Parathyroid adenoma (tissue), 2 donors: ENCODE measurements at regions not wholly inside any gene's neighbourhood (a gene's known extent, or its start where the extent isn't known, plus 50 kb on each side); places are given as distances from the start of the nearest gene placed in this dataset.

Experiments used
- H2AFZ ChIP-seq: fragments of 300-600 bp; sonication (generic); one replicate; pipeline ENCODE4 v1.7.0; 2017; ENCODE audit warnings: antibody characterized with exemption, mild to moderate bottlenecking
- H3K27ac ChIP-seq: fragments of 300-600 bp; sonication (generic); one replicate; pipeline ENCODE4 v1.7.0; 2017
- H3K27me3 ChIP-seq: fragments of 300-600 bp; sonication (generic); one replicate; pipeline ENCODE4 v1.7.0; 2017; ENCODE audit warnings: low read length; ENCODE audit not compliant: control insufficient read depth, insufficient read depth
- H3K36me3 ChIP-seq: fragments of 300-600 bp; sonication (generic); one replicate; pipeline ENCODE4 v1.7.0; 2017; ENCODE audit warnings: low read length; ENCODE audit not compliant: control insufficient read depth, insufficient read depth
- H3K4me1 ChIP-seq: fragments of 300-600 bp; sonication (generic); one replicate; pipeline ENCODE4 v1.7.0; 2017; ENCODE audit warnings: control low read depth
- H3K4me2 ChIP-seq: fragments of 300-600 bp; sonication (generic); one replicate; pipeline ENCODE4 v1.7.0; 2017; ENCODE audit warnings: low read length
- H3K4me3 ChIP-seq: fragments of 300-600 bp; sonication (generic); one replicate; pipeline ENCODE4 v1.7.0; 2017; ENCODE audit warnings: low read depth, low read length
- H3K79me2 ChIP-seq: fragments of 300-600 bp; sonication (generic); one replicate; pipeline ENCODE4 v1.7.0; 2017; ENCODE audit warnings: control low read depth
- H3K9ac ChIP-seq: fragments of 300-600 bp; sonication (generic); one replicate; pipeline ENCODE4 v1.7.0; 2017; ENCODE audit warnings: mild to moderate bottlenecking
- H3K9me3 ChIP-seq: fragments of 300-600 bp; sonication (generic); one replicate; pipeline ENCODE4 v1.7.0; 2017; ENCODE audit warnings: low read length; ENCODE audit not compliant: control insufficient read depth
- TF ChIP-seq, protein P1 (sequence below): fragments of 300-600 bp; sonication (generic); IDR thresholded peaks from one replicate; pipeline ENCODE4 v1.7.0; 2017; ENCODE audit warnings: antibody characterized with exemption, mild to moderate bottlenecking
- donor health status: primary hyperparathyroidism.

DNA sequence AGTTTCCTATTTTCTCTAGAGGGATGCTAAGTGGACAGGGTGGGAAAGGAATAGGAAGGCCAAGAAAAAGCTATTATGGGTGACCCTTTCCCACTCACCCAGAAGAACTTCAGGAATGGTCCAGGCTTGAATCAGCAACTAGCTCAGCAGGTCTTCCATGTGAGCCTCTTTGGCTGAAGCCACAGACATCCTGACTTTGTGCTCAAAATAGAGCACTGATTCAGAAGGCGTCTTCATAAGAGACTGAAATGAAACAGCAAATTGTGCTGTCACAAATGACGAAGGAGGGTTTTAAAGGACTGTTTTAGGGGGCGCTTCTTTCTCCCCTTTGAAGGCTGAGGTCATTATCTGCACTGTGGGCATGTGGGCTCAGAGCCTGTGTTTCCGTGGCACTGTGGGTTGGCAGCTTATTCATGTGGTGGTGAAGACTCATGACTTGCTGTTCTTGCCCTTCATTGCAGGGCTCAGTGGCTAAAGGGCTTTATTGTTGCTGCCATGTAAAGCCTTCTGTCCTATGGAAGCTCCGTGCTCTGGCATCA lies 65.8 kb upstream of the NFIL3 start:
- peak overlapping the region; percentile 29 for H3K27ac ChIP-seq

DNA sequence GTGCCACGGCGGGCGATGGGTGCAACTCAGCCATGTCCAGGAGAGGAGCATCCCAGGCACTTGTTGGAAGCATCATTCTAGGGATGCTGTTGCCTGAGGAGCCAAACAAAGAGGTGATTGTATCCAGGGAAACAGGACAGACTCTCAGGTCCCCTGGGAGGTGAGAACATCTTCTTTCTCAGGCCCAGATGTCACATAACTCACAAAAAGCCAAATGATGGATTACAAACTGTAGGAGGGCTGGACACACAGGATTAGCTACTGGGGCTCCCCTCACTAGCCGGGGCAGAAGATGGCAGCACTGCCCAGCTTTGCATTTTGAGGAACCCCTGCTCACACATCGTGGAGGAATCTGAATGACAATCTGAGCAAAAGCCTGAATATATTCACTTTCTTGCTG lies 64.7 kb upstream of the NFIL3 start:
- H3K4me2 ChIP-seq: no peak overlapping the region
- H3K4me3 ChIP-seq: no peak overlapping the region
- no peaks in the 10 kb centered on the region for H3K9me3 ChIP-seq
- no peaks in the 10 kb centered on the region for H3K27me3 ChIP-seq
- TF ChIP-seq, protein P1, sequence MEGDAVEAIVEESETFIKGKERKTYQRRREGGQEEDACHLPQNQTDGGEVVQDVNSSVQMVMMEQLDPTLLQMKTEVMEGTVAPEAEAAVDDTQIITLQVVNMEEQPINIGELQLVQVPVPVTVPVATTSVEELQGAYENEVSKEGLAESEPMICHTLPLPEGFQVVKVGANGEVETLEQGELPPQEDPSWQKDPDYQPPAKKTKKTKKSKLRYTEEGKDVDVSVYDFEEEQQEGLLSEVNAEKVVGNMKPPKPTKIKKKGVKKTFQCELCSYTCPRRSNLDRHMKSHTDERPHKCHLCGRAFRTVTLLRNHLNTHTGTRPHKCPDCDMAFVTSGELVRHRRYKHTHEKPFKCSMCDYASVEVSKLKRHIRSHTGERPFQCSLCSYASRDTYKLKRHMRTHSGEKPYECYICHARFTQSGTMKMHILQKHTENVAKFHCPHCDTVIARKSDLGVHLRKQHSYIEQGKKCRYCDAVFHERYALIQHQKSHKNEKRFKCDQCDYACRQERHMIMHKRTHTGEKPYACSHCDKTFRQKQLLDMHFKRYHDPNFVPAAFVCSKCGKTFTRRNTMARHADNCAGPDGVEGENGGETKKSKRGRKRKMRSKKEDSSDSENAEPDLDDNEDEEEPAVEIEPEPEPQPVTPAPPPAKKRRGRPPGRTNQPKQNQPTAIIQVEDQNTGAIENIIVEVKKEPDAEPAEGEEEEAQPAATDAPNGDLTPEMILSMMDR: no peak
- H3K27ac ChIP-seq: no peak overlapping the region
- no peak overlapping the region for H2AFZ ChIP-seq
- H3K9ac ChIP-seq: no peak overlapping the region
- no peaks in the 10 kb centered on the region for H3K4me1 ChIP-seq
- H3K36me3 ChIP-seq: no peaks in the 10 kb centered on the region
- no peaks in the 10 kb centered on the region for H3K79me2 ChIP-seq

More for the DNA sequence above, 65.8 kb upstream of the NFIL3 start:
- Histone ChIP-seq H3K36me3 (no peaks in the 10 kb centered on the region), H3K27me3 (no peaks in the 10 kb centered on the region), H3K4me3 (no peak overlapping the region), H3K9ac (no peak overlapping the region), H3K4me2 (no peak overlapping the region), H3K9me3 (no peaks in the 10 kb centered on the region), H3K4me1 (no peaks in the 10 kb centered on the region), H3K79me2 (no peaks in the 10 kb centered on the region), H2AFZ (no peak overlapping the region)
- TF ChIP-seq, protein P1: no peak

DNA sequence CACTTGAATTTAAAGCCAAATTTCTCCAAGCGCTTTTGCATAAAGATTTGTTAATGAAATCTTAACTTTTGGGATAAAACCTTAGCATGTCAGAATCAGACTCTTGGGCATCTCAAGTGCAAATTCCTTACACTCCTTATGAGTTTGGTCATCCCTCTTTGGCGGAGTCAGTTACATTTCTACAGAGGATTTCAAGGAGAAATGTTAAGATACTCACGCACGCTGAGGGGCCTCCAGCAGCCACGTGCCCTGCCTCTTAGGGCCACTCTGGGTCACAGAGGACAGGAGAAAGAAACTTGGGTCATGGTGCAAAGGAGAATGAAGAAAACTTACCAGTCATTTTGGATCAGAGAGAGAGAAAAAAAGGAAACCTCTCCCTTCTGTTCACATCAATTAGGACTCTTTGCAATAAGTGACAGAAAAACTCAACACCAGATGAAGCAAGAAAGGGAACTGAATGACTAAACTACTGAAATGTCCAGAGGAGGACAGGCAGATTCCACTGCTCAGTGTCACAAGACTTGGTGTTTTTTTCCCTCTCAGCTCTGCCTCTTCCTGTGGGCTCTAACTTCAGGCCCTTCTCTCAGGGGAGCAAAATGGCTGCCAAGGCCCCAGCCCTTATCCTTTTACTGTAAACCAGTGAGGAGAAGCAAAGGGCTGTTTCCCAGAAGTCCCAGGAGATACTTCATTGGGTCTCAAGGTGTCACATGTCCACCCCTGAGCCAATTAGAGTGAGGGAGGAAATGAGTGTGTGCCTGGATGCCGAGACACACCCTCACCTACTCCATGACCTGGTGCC lies 63.3 kb upstream of the NFIL3 start:
- no peaks in the 10 kb centered on the region for H3K4me1 ChIP-seq
- H3K36me3 ChIP-seq: no peaks in the 10 kb centered on the region
- H3K27me3 ChIP-seq: no peaks in the 10 kb centered on the region
- TF ChIP-seq, protein P1: no peak
- no peak overlapping the region for H2AFZ ChIP-seq
- no peak overlapping the region for H3K4me2 ChIP-seq
- H3K27ac ChIP-seq: no peak overlapping the region
- no peak overlapping the region for H3K4me3 ChIP-seq
- H3K79me2 ChIP-seq: no peaks in the 10 kb centered on the region
- H3K9ac ChIP-seq: no peak overlapping the region
- no peaks in the 10 kb centered on the region for H3K9me3 ChIP-seq

DNA sequence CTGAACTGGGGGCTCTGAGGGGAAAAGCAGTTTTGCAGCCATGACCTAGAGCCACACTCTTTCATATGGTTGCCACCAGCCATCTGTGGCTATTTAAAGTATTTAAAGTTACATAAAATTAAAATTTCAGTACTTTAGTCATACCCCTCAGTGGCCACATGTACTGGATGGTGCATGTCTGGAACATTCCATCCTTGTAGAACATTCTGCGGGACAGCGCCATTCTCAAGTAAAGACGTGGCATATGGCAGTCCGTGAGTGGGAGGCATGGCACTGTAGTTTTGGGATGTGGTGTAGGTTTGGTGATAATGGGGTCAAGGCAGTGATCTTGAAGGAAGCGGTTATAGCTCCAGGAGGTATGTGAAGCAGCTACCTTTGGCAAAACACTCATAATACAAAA lies 61.4 kb upstream of the NFIL3 start:
- H3K4me2 ChIP-seq: no peak overlapping the region
- H3K27ac ChIP-seq: no peak overlapping the region
- H3K9me3 ChIP-seq: no peaks in the 10 kb centered on the region
- no peaks in the 10 kb centered on the region for H3K27me3 ChIP-seq
- H2AFZ ChIP-seq: no peak overlapping the region
- no peaks in the 10 kb centered on the region for H3K4me1 ChIP-seq
- TF ChIP-seq, protein P1: no peak
- no peak overlapping the region for H3K9ac ChIP-seq
- no peaks in the 10 kb centered on the region for H3K36me3 ChIP-seq
- H3K79me2 ChIP-seq: no peaks in the 10 kb centered on the region
- H3K4me3 ChIP-seq: no peak overlapping the region

DNA sequence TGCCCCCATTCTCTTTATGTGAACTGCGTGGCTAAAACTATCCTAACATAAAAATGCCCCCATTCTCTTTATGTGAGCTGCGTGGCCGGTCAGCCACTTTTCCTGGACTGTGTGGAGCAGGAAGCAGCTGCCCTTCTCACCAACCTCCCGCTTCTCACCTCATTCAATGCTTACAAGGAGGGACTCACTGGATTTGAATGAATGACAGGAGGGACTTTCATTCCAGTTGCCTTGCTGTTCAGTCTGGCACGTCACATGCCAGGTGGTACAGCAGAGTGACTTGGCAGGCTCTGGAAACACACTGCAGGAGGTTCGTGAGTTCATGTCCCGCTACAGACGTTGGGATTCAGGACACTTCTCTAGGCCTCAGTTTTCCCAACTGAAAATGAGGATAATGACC lies 60.2 kb upstream of the NFIL3 start:
- no peak overlapping the region for H2AFZ ChIP-seq
- no peaks in the 10 kb centered on the region for H3K36me3 ChIP-seq
- TF ChIP-seq, protein P1: no peak
- no peak overlapping the region for H3K4me2 ChIP-seq
- no peaks in the 10 kb centered on the region for H3K27me3 ChIP-seq
- no peak overlapping the region for H3K4me3 ChIP-seq
- H3K4me1 ChIP-seq: no peaks in the 10 kb centered on the region
- no peaks in the 10 kb centered on the region for H3K79me2 ChIP-seq
- no peak overlapping the region for H3K9ac ChIP-seq
- H3K9me3 ChIP-seq: no peaks in the 10 kb centered on the region
- no peak overlapping the region for H3K27ac ChIP-seq
